GM23248 (cell line): ENCODE measurements at regions not wholly inside any gene's neighbourhood (a gene's known extent, or its start where the extent isn't known, plus 50 kb on each side); places are given as distances from the start of the nearest gene placed in this dataset.

ENCODE experiments used
- DNase-seq: peaks from one replicate; pipeline ENCODE4 v3.0.0-alpha.2; 2015
- H2AFZ ChIP-seq: fragments of 200-600 bp; sonication (generic); 2 replicates; pipeline ENCODE4 v1.6.1; 2016; ENCODE audit warnings: antibody characterized with exemption
- H3F3A ChIP-seq: fragments of 200-600 bp; sonication (generic); 2 replicates; pipeline ENCODE4 v1.6.1; 2016; ENCODE audit warnings: mild to moderate bottlenecking, antibody characterized with exemption, mixed run types; ENCODE audit not compliant: insufficient read depth
- H3K27ac ChIP-seq: fragments of 200-600 bp; sonication (generic); 2 replicates; pipeline ENCODE4 v1.5.1; 2016; ENCODE audit warnings: mild to moderate bottlenecking
- H3K27me3 ChIP-seq: fragments of 200-600 bp; sonication (generic); replicated peaks from 2 replicates; pipeline ENCODE4 v1.6.1; 2016; ENCODE audit warnings: mild to moderate bottlenecking; ENCODE audit not compliant: insufficient read depth
- H3K36me3 ChIP-seq: fragments of 200-600 bp; sonication (generic); 2 replicates; pipeline ENCODE4 v1.6.1; 2016; ENCODE audit warnings: low read depth, mild to moderate bottlenecking
- H3K4me1 ChIP-seq: fragments of 200-600 bp; sonication (generic); 2 replicates; pipeline ENCODE4 v1.6.1; 2016; ENCODE audit warnings: mild to moderate bottlenecking; ENCODE audit not compliant: insufficient read depth
- H3K4me2 ChIP-seq: fragments of 200-600 bp; sonication (generic); one replicate; pipeline ENCODE4 v1.6.1; 2016; ENCODE audit warnings: mild to moderate bottlenecking; ENCODE audit not compliant: unreplicated experiment
- H3K4me3 ChIP-seq: fragments of 200-600 bp; sonication (generic); 2 replicates; pipeline ENCODE4 v1.5.1; 2016; ENCODE audit warnings: mild to moderate bottlenecking
- H3K79me2 ChIP-seq: fragments of 200-600 bp; sonication (generic); 2 replicates; pipeline ENCODE4 v1.6.1; 2016; ENCODE audit warnings: mild to moderate bottlenecking; ENCODE audit not compliant: insufficient read depth
- H3K9ac ChIP-seq: fragments of 200-600 bp; sonication (generic); 2 replicates; pipeline ENCODE4 v1.6.1; 2016; ENCODE audit warnings: mild to moderate bottlenecking
- H3K9me2 ChIP-seq: fragments of 200-600 bp; sonication (generic); 2 replicates; pipeline ENCODE4 v1.6.1; 2016; ENCODE audit warnings: mixed run types, mild to moderate bottlenecking, moderate library complexity; ENCODE audit not compliant: insufficient read depth
- H3K9me3 ChIP-seq: fragments of 200-600 bp; sonication (generic); one replicate; pipeline ENCODE4 v1.6.1; 2017; ENCODE audit warnings: low read depth
- H4K20me1 ChIP-seq: fragments of 200-600 bp; sonication (generic); 2 replicates; pipeline ENCODE4 v1.6.0; 2016; ENCODE audit not compliant: insufficient read depth
- EZH2 ChIP-seq: fragments of 200-600 bp; sonication (generic); IDR thresholded peaks from 2 replicates; pipeline ENCODE4 v1.6.1; 2018; ENCODE audit warnings: antibody characterized with exemption, mild to moderate bottlenecking; ENCODE audit not compliant: insufficient read depth, poor library complexity, severe bottlenecking
- EZH2phosphoT487 ChIP-seq: fragments of 200-600 bp; sonication (generic); IDR thresholded peaks from 2 replicates; pipeline ENCODE4 v1.6.1; 2018; ENCODE audit warnings: antibody characterized with exemption, moderate library complexity, mild to moderate bottlenecking, low read depth; ENCODE audit not compliant: insufficient read depth
- WGBS, 2 experiments: methylation state at CpG; one replicate each; pipeline ENCODE4 v1.1.6; 2015 to 2017; ENCODE audit warnings: low lambda C conversion rate in 2 of 2, low coverage in 1 of 2; ENCODE audit errors: missing lambda C conversion rate in 2 of 2; 5-methylcytosine and 5-hydroxymethylcytosine counted together
- in situ Hi-C: fragments of 300-500 bp; cut with MboI; formaldehyde crosslinking; loops from 2 replicates; pipeline ENCODE4 v1.15.0; 2020

DNA sequence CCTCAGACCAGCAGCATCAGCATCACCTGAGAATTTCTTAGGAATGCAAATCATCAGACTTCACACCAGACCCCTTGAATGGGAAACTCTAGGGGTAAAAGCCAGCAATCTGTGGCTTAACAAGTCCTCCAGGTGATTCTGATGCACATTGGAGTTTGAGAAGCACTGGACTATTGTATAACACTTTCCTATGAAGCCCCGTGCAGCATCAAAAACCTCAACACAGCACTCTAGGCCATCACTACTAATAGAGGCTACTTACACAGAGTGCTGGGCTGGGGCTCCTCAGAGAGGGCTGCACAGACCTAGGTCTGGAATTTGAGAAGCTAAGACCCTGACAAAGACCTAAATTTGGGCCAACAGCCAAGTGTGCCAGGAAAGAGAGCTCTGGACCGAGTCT is 95.7 kb upstream of the ARAP3 start:
- peaks cover 12% of the 10 kb centered on the region; the same call in 1 of the 2 replicates for H3F3A ChIP-seq
- TF ChIP-seq EZH2 (no peak), EZH2phosphoT487 (no peak)
- no peaks in the 10 kb centered on the region for H3K9me3 ChIP-seq
- H2AFZ ChIP-seq, result no peak overlapping the region
- H3K36me3 ChIP-seq, result no peaks in the 10 kb centered on the region
- H3K27me3 ChIP-seq, result no peaks in the 10 kb centered on the region
- H3K4me3 ChIP-seq, result no peak overlapping the region
- no peaks in the 10 kb centered on the region for H3K79me2 ChIP-seq
- H3K9me2 ChIP-seq, result no peaks in the 10 kb centered on the region
- DNase-seq, result no peak
- H3K4me2 ChIP-seq, result no peak overlapping the region
- 25% methylated on average over 2 of the region's 2 CpGs for WGBS, 2 experiments
- in situ Hi-C loops, result no loop called here
- no peak overlapping the region for H3K9ac ChIP-seq
- H4K20me1 ChIP-seq, result no peaks in the 10 kb centered on the region
- H3K4me1 ChIP-seq, result peaks cover 16% of the 10 kb centered on the region
- no peak overlapping the region for H3K27ac ChIP-seq

- Histone ChIP-seq H3K27me3 (no peaks in the 10 kb centered on the region), H2AFZ (no peak overlapping the region), H3K79me2 (no peaks in the 10 kb centered on the region), H3K9me3 (no peaks in the 10 kb centered on the region), H4K20me1 (no peaks in the 10 kb centered on the region), H3K9me2 (no peaks in the 10 kb centered on the region), H3K4me1 (peaks cover 20% of the 10 kb centered on the region), H3K4me3 (no peak overlapping the region), H3K9ac (no peak overlapping the region), H3K36me3 (no peaks in the 10 kb centered on the region), H3K27ac (no peak overlapping the region), H3F3A (peaks cover 12% of the 10 kb centered on the region; the same call in 1 of the 2 replicates), H3K4me2 (no peak overlapping the region)
- WGBS, 2 experiments, result 23 to 31% methylated on average over 3 of the region's 3 CpGs
- no peak for DNase-seq
- in situ Hi-C loops, result no loop called here
- TF ChIP-seq EZH2phosphoT487, result no peak
- TF ChIP-seq EZH2, result no peak
Observed at GRCh38 chr5:141777130-141777529, 95.1 kb upstream of the ARAP3 start.

DNA sequence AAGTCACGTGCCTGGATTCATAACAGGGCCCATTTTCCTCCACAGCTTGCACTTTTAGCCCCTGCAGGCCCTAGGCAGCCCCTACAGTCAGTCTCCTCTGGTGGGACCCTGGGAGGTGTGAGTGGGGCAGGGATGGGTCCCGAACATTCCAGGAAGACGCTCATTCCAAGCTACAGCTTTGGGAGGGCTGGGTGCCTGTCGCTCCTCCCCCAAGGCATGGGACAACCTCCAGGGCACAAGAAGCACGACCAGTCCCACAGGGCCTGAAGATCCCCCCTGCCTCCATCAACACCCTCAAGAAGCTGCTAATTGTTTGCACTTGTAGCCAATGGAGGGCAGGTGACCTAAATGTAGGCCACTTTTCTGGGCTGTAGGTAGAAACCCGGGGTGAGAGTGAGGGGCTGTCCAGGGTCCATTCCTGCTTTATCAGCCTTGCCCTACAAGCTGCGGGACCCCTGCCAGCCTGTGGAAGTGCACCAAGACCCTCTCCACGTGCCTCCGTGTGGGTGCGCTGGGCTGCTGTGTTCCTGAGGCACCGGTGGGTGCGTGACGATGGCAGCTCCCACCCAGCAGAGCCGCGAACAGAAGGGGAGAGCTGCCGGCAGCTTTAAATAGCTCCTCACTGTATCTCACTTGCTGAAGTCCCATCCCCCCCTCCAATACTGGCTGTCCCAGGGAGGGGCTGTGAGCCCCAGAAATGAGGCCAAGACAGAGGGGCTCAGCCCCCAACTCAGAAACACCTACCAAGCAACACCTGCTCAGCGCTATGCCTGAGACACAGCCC is 91.9 kb upstream of the ARAP3 start:
- Histone ChIP-seq H3K27ac (no peak overlapping the region), H3K4me2 (no peak overlapping the region), H3F3A (peaks cover 6% of the 10 kb centered on the region; the same call in 1 of the 2 replicates), H3K36me3 (no peaks in the 10 kb centered on the region), H3K4me3 (no peak overlapping the region), H3K9me3 (no peaks in the 10 kb centered on the region), H4K20me1 (no peaks in the 10 kb centered on the region), H3K4me1 (peaks cover 20% of the 10 kb centered on the region), H2AFZ (no peak overlapping the region), H3K9me2 (no peaks in the 10 kb centered on the region), H3K9ac (no peak overlapping the region), H3K27me3 (no peaks in the 10 kb centered on the region), H3K79me2 (no peaks in the 10 kb centered on the region)
- in situ Hi-C loops, result no loop called here
- WGBS, 2 experiments, result 55 to 56% methylated on average over 17 of the region's 17 CpGs
- TF ChIP-seq EZH2, result no peak
- no peak for TF ChIP-seq EZH2phosphoT487
- no peak for DNase-seq

DNA sequence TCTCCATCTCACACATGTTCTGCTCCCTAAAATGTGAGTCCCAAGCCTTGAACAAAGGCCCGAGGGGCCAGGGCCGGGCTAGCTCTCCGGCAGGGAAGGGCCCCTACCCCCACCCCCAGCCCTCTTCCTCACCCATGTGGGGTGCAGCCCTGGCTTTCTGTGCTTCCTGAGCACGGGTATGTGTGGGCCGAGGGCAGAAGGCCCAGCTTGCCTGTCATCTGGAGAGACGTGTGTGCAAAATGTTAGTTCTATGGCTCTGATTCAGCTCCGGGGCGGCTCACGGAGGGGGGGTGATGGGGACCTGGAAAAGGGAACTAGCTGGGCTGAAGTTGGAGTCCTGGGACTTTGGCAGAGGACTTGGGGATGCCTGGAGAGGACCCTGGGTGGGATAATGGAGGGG is 90.3 kb upstream of the ARAP3 start:
- in situ Hi-C loops, result no loop called here
- H3K4me1 ChIP-seq, result peaks cover 13% of the 10 kb centered on the region
- H3K79me2 ChIP-seq, result no peaks in the 10 kb centered on the region
- H3K36me3 ChIP-seq, result no peaks in the 10 kb centered on the region
- peak; percentile 63 for DNase-seq
- peak overlapping the region; percentile 53 for H3K9ac ChIP-seq
- no peak overlapping the region for H3K27ac ChIP-seq
- no peaks in the 10 kb centered on the region for H3K27me3 ChIP-seq
- peak overlapping the region; percentile 61 for H3K4me2 ChIP-seq
- no peak overlapping the region for H3K4me3 ChIP-seq
- H3K9me2 ChIP-seq, result no peaks in the 10 kb centered on the region
- H3K9me3 ChIP-seq, result no peaks in the 10 kb centered on the region
- TF ChIP-seq EZH2phosphoT487, result no peak
- no peak for TF ChIP-seq EZH2
- no peaks in the 10 kb centered on the region for H4K20me1 ChIP-seq
- H3F3A ChIP-seq, result no peaks in the 10 kb centered on the region
- 13 to 21% methylated on average over 8 to 9 of the region's 9 CpGs for WGBS, 2 experiments
- H2AFZ ChIP-seq, result peak overlapping the region; percentile 89
